Right atrium auricular region (tissue), 2 donors: ENCODE measurements at regions not wholly inside any gene's neighbourhood (a gene's known extent, or its start where the extent isn't known, plus 50 kb on each side); places are given as distances from the start of the nearest gene placed in this dataset.
"Not testable (repeated sequence)": the region's sequence is repeated elsewhere in the genome, so short reads cannot be mapped to it uniquely, and the experiment has no call there.

Experiments
- DNase-seq: peaks from one replicate; pipeline ENCODE4 v3.0.0-alpha.2; 2019; ENCODE audit warnings: low spot score
- H3K27ac ChIP-seq, 2 donors: fragments of 200-600 bp; sonication (generic); 1 replicate in 1 of 2; 2 replicates in 1 of 2; pipeline ENCODE4 v1.5.1; 2016 to 2019
- H3K27me3 ChIP-seq, 2 donors: fragments of 200-600 bp; sonication (generic); one replicate each; pipeline versions ENCODE4 v1.5.1 to v1.6.0; 2017 to 2019
- H3K36me3 ChIP-seq: fragments of 200-600 bp; sonication (generic); one replicate; pipeline ENCODE4 v1.5.1; 2016
- H3K4me1 ChIP-seq, 2 donors: fragments of 200-600 bp; sonication (generic); one replicate each; pipeline versions ENCODE4 v1.5.1 to v1.6.0; 2017 to 2019
- H3K4me3 ChIP-seq, 2 donors: fragments of 200-600 bp; sonication (generic); 1 replicate in 1 of 2; 2 replicates in 1 of 2; pipeline ENCODE4 v1.5.1; 2017 to 2019; ENCODE audit warnings: mild to moderate bottlenecking in 1 of 2, moderate library complexity in 1 of 2
- H3K9me3 ChIP-seq, 2 donors: fragments of 200-600 bp; sonication (generic); one replicate each; pipeline ENCODE4 v1.5.1; 2019
- CTCF ChIP-seq, 2 donors: fragments of 200-600 bp; sonication (generic); IDR thresholded peaks; one replicate each; pipeline ENCODE4 v1.5.1; 2019; ENCODE audit warnings: antibody characterized with exemption in 2 of 2

GRCh38 chr21:38112219-38112789, 144.5 kb upstream of the KCNJ15 start:
- H3K4me1 ChIP-seq = no peaks in the 10 kb centered on the region

GRCh38 chr21:38114717-38115333, 142.0 kb upstream of the KCNJ15 start:
- H3K27me3 ChIP-seq = no peaks in the 10 kb centered on the region
- no peaks in the 10 kb centered on the region for H3K4me1 ChIP-seq
- no peaks in the 10 kb centered on the region for H3K9me3 ChIP-seq
- no peaks in the 10 kb centered on the region for H3K36me3 ChIP-seq
- no peak overlapping the region for H3K4me3 ChIP-seq
- H3K27ac ChIP-seq = no peak overlapping the region
- no peak for TF ChIP-seq CTCF (IDR thresholded peaks at IDR 0.05)
- DNase-seq = no peak

More at GRCh38 chr21:38112219-38112789, 144.5 kb upstream of the KCNJ15 start:
- DNase-seq = no peak
- TF ChIP-seq CTCF (IDR thresholded peaks at IDR 0.05) = no peak
- no peaks in the 10 kb centered on the region for H3K27me3 ChIP-seq
- no peaks in the 10 kb centered on the region for H3K9me3 ChIP-seq
- no peak overlapping the region for H3K4me3 ChIP-seq
- H3K27ac ChIP-seq = no peak overlapping the region
- no peaks in the 10 kb centered on the region for H3K36me3 ChIP-seq

GRCh38 chr21:38115870-38116269, 140.9 kb upstream of the KCNJ15 start:
- TF ChIP-seq CTCF (IDR thresholded peaks at IDR 0.05) = no peak
- no peak for DNase-seq
- Histone ChIP-seq H3K27me3 (no peaks in the 10 kb centered on the region), H3K36me3 (no peaks in the 10 kb centered on the region), H3K4me1 (no peaks in the 10 kb centered on the region), H3K27ac (no peak overlapping the region), H3K9me3 (no peaks in the 10 kb centered on the region), H3K4me3 (no peak overlapping the region)

GRCh38 chr21:38119793-38120192, 137.0 kb upstream of the KCNJ15 start:
- H3K9me3 ChIP-seq = no peaks in the 10 kb centered on the region
- no peaks in the 10 kb centered on the region for H3K36me3 ChIP-seq
- no peak overlapping the region for H3K27ac ChIP-seq
- H3K4me3 ChIP-seq = no peak overlapping the region
- DNase-seq = no peak
- no peak for TF ChIP-seq CTCF (IDR thresholded peaks at IDR 0.05)
- H3K27me3 ChIP-seq = no peaks in the 10 kb centered on the region
- H3K4me1 ChIP-seq = no peaks in the 10 kb centered on the region

GRCh38 chr21:38120679-38120983, 136.2 kb upstream of the KCNJ15 start:
- H3K9me3 ChIP-seq, H3K4me1 ChIP-seq, DNase-seq, H3K36me3 ChIP-seq, H3K27me3 ChIP-seq, H3K27ac ChIP-seq, H3K4me3 ChIP-seq: not testable (repeated sequence)

- no peaks in the 10 kb centered on the region for H3K4me1 ChIP-seq
- no peaks in the 10 kb centered on the region for H3K9me3 ChIP-seq
- H3K27ac ChIP-seq = no peak overlapping the region
- H3K27me3 ChIP-seq = no peaks in the 10 kb centered on the region
- DNase-seq = no peak
- H3K36me3 ChIP-seq = no peaks in the 10 kb centered on the region
- no peak overlapping the region for H3K4me3 ChIP-seq
- TF ChIP-seq CTCF (IDR thresholded peaks at IDR 0.05) = no peak
Observed at GRCh38 chr21:38120984-38121855, 135.6 kb upstream of the KCNJ15 start.
